Progenitor cell of endocrine pancreas (in vitro differentiated cells): ENCODE measurements at regions not wholly inside any gene's neighbourhood (a gene's known extent, or its start where the extent isn't known, plus 50 kb on each side); places are given as distances from the start of the nearest gene placed in this dataset.

ENCODE experiments used
- DNase-seq: peaks from one replicate; pipeline ENCODE4 v3.0.0; 2021; ENCODE audit warnings: low spot score; ENCODE audit not compliant: unreplicated experiment
- H3K27ac Mint-ChIP-seq: 2 replicates; pipeline ENCODE4 v1.8.0; 2021; ENCODE audit warnings: mild to moderate bottlenecking, moderate library complexity, mixed read lengths
- H3K27me3 Mint-ChIP-seq: 2 replicates; pipeline ENCODE4 v1.8.0; 2021; ENCODE audit warnings: mixed read lengths
- H3K36me3 Mint-ChIP-seq: 2 replicates; pipeline ENCODE4 v1.8.0; 2022; ENCODE audit warnings: mixed read lengths; ENCODE audit not compliant: insufficient read depth
- H3K4me1 Mint-ChIP-seq: 2 replicates; pipeline ENCODE4 v1.8.0; 2021; ENCODE audit warnings: low read depth, mixed read lengths
- H3K4me3 Mint-ChIP-seq: 2 replicates; pipeline ENCODE4 v1.8.0; 2021; ENCODE audit warnings: low read depth, mild to moderate bottlenecking, moderate library complexity, mixed read lengths
- H3K9me3 Mint-ChIP-seq: 2 replicates; pipeline ENCODE4 v1.8.0; 2021; ENCODE audit warnings: low read depth, mixed read lengths
- CTCF ChIP-seq: fragments of 200-600 bp; sonication (generic); IDR thresholded peaks from one replicate; pipeline ENCODE4 v1.5.0; 2021; ENCODE audit warnings: antibody characterized with exemption, mild to moderate bottlenecking; ENCODE audit not compliant: unreplicated experiment

- H3K27me3 Mint-ChIP-seq = peaks cover 84% of the 10 kb centered on the region
- H3K4me3 Mint-ChIP-seq = no peak overlapping the region
- DNase-seq = no peak
- TF ChIP-seq CTCF = no peak
- no peaks in the 10 kb centered on the region for H3K36me3 Mint-ChIP-seq
- no peak overlapping the region for H3K27ac Mint-ChIP-seq
- H3K4me1 Mint-ChIP-seq = peaks cover 3% of the 10 kb centered on the region
- H3K9me3 Mint-ChIP-seq = no peaks in the 10 kb centered on the region
Measured at GRCh38 chr19:28010656-28011055, 1202.3 kb downstream of the UQCRFS1 start.

- Mint-ChIP-seq H3K4me3 (no peak overlapping the region), H3K36me3 (no peaks in the 10 kb centered on the region), H3K4me1 (peaks cover 3% of the 10 kb centered on the region), H3K27ac (no peak overlapping the region), H3K9me3 (no peaks in the 10 kb centered on the region), H3K27me3 (peaks cover 87% of the 10 kb centered on the region)
- no peak for DNase-seq
- TF ChIP-seq CTCF = no peak
Measured at GRCh38 chr19:28009696-28010095, 1203.3 kb downstream of the UQCRFS1 start.

GRCh38 chr19:28008695-28009094 lies 1204.3 kb downstream of the UQCRFS1 start:
- H3K4me1 Mint-ChIP-seq = peaks cover 3% of the 10 kb centered on the region
- DNase-seq = no peak
- H3K27me3 Mint-ChIP-seq = peaks cover 91% of the 10 kb centered on the region
- H3K9me3 Mint-ChIP-seq = no peaks in the 10 kb centered on the region
- H3K4me3 Mint-ChIP-seq = no peak overlapping the region
- H3K27ac Mint-ChIP-seq = no peak overlapping the region
- TF ChIP-seq CTCF = no peak
- no peaks in the 10 kb centered on the region for H3K36me3 Mint-ChIP-seq

- no peak overlapping the region for H3K27ac Mint-ChIP-seq
- DNase-seq = no peak
- no peak overlapping the region for H3K4me3 Mint-ChIP-seq
- H3K9me3 Mint-ChIP-seq = no peaks in the 10 kb centered on the region
- peaks cover 40% of the 10 kb centered on the region for H3K27me3 Mint-ChIP-seq
- H3K4me1 Mint-ChIP-seq = no peaks in the 10 kb centered on the region
- H3K36me3 Mint-ChIP-seq = no peaks in the 10 kb centered on the region
- no peak for TF ChIP-seq CTCF
Measured at GRCh38 chr19:28003543-28003942, 1209.4 kb downstream of the UQCRFS1 start.

- Mint-ChIP-seq H3K4me3 (no peak overlapping the region), H3K9me3 (no peaks in the 10 kb centered on the region), H3K4me1 (no peaks in the 10 kb centered on the region), H3K27me3 (no peaks in the 10 kb centered on the region), H3K27ac (no peak overlapping the region), H3K36me3 (no peaks in the 10 kb centered on the region)
- DNase-seq = no peak
- TF ChIP-seq CTCF = no peak
Measured at GRCh38 chr19:27997069-27997468, 1215.9 kb downstream of the UQCRFS1 start.
